ENCODE measurements at regions not wholly inside any gene's neighbourhood (a gene's known extent, or its start where the extent isn't known, plus 50 kb on each side); places are given as distances from the start of the nearest gene placed in this dataset.

DNA sequence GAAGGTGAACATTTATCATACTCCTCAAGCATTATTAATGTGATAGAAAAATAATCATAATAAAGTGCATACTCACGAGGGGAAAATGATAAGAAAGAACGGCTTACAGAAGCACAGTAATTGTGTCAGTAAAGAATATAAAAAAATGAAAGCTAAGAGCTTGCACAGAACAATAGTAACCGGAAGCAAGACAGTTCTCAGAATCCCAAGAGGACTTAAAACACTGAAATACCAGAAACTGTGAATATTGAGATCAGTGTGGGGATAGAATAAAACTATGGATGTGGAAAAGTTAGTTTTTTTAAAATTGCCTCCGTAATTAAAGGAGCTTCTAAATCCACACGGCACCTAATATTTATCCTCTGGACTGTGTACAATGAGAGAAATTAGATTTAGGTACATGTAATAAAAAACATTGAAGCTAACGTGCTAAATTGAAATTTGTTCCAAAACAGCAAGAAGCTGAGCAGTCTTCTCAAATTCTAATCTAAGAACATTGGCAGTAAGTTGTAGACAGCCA is 482.7 kb downstream of the SLITRK6 start (continued):
- no peak for TF ChIP-seq BCL3 (IDR thresholded peaks at IDR 0.05; ENCODE audit: borderline replicate concordance, insufficient read depth, low read depth, low read length, poor library complexity, severe bottlenecking)

DNA sequence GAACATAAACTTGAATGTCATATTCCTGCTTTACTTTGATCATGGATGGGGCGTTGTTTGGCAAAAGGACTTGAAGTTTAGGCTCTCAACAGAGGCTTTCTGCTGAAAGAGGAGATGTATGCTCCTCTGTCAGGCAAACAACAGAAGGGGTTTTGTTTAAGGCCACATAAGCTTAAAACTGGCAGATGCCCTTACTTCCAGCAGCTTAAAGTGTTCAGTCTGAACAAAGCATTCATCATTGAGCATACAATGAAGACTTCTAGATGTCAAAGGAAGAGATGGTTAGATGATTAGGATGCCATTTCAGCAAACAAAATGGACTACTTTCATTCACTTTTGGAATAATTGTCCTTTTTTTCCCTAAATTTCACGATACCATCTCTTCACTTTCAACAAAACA is 484.5 kb downstream of the SLITRK6 start:
- SMC1A ChIA-PET (ENCODE audit: uncharacterized antibody, unreplicated experiment) = interaction anchor here (1.1 kb wide), 1 partner anchor 72 kb away, joined by 3 read pairs; no protein-coding TSS in a partner anchor
- no peak overlapping the region for H2AFZ ChIP-seq (ENCODE audit: control insufficient read depth, low read depth, low read length)
- DNase-seq (ENCODE audit: low read depth, low spot score) = no peak
- no peaks in the 10 kb centered on the region for H3K36me3 ChIP-seq (ENCODE audit: control insufficient read depth in 2 of 2, insufficient read depth in 2 of 2, low read length in 1 of 2)
- no TSS peak for BruUV-seq (replicated peaks)
- no peaks in the 10 kb centered on the region for H3K27me3 ChIP-seq (replicated peaks in 1 of 2; ENCODE audit: control insufficient read depth in 2 of 2, insufficient read depth in 2 of 2, low read length in 1 of 2)
- RAD21 ChIA-PET (ENCODE audit: unreplicated experiment) = no interaction called here
- intact Hi-C loops (cut with micrococcal nuclease; ENCODE audit: unreplicated experiment) (no loop called here), in situ Hi-C loops (cut with MboI) (no loop called here)
- no peak overlapping the region for H3K9ac ChIP-seq (ENCODE audit: control insufficient read depth, insufficient read depth, low read length)
- no peaks in the 10 kb centered on the region for H4K20me1 ChIP-seq (ENCODE audit: control insufficient read depth, insufficient read depth)
- no peak for FAIRE-seq
- no peak overlapping the region for H3K4me2 ChIP-seq (ENCODE audit: control insufficient read depth, insufficient read depth)
- CTCF ChIA-PET = no interaction called here
- no peak overlapping the region for H3K27ac ChIP-seq (ENCODE audit: control insufficient read depth, insufficient read depth)
- POLR2A ChIA-PET = no interaction called here
- H3K4me3 ChIP-seq = no peak overlapping the region
- no peaks in the 10 kb centered on the region for H3K9me3 ChIP-seq (replicated peaks; ENCODE audit: control insufficient read depth, insufficient read depth, low read length)
- H3K79me2 ChIP-seq (ENCODE audit: control insufficient read depth, insufficient read depth, low read length) = no peaks in the 10 kb centered on the region
- no peaks in the 10 kb centered on the region for H3K4me1 ChIP-seq (ENCODE audit: control insufficient read depth, insufficient read depth, low read length)
- WGBS (ENCODE audit: insufficient coverage, insufficient replicate concordance, low lambda C conversion rate, missing lambda C conversion rate) = 0% methylated on average over 2 of the region's 2 CpGs
- ATAC-seq = no peak
- TF ChIP-seq ZNF384 (IDR thresholded peaks at IDR 0.05; ENCODE audit: borderline replicate concordance, low read depth, low read length) (no peak), KAT2A (conservative IDR thresholded peaks at IDR 0.05; ENCODE audit: control insufficient read depth, low read depth, low read length) (no peak), DPF2 (IDR thresholded peaks at IDR 0.05) (no peak)
